ENCODE measurements at regions not wholly inside any gene's neighbourhood (a gene's known extent, or its start where the extent isn't known, plus 50 kb on each side); places are given as distances from the start of the nearest gene placed in this dataset.

DNA sequence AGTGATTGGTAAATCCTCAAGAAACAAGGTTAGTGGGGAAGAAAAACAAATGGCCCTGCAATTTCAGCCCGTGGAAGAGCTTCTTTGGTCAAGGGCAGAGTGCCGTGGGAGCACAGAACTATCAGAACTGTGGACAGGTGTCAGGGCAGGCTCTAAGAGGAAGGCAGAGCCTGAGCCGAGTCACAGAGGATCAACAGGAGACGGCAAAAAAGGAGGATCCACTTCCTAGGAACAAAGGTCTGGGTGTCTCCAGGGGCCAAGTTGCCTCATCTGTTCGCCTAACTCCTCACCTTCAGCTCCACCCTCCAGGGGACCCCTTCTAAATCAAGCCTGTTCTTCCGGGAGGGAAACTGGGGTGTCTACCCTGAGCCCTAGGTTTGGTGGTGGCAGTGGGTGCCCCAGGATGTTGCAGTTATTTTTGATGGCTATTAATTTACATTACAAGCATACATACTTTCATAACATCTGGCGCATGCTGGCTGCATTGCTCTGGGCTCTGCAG is 88.0 kb downstream of the FEM1C start:
- intact Hi-C loops (cut with micrococcal nuclease), result no loop called here
- H3K4me3 ChIP-seq, result no peak overlapping the region
- TF ChIP-seq, protein P1, sequence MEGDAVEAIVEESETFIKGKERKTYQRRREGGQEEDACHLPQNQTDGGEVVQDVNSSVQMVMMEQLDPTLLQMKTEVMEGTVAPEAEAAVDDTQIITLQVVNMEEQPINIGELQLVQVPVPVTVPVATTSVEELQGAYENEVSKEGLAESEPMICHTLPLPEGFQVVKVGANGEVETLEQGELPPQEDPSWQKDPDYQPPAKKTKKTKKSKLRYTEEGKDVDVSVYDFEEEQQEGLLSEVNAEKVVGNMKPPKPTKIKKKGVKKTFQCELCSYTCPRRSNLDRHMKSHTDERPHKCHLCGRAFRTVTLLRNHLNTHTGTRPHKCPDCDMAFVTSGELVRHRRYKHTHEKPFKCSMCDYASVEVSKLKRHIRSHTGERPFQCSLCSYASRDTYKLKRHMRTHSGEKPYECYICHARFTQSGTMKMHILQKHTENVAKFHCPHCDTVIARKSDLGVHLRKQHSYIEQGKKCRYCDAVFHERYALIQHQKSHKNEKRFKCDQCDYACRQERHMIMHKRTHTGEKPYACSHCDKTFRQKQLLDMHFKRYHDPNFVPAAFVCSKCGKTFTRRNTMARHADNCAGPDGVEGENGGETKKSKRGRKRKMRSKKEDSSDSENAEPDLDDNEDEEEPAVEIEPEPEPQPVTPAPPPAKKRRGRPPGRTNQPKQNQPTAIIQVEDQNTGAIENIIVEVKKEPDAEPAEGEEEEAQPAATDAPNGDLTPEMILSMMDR (IDR thresholded peaks at IDR 0.05; ENCODE audit: borderline replicate concordance), result no peak
- no peak for DNase-seq
- no peaks in the 10 kb centered on the region for H3K27me3 ChIP-seq (ENCODE audit: low read depth)
- H3K4me1 ChIP-seq, result peaks cover 59% of the 10 kb centered on the region
- H3K27ac ChIP-seq (replicated peaks), result no peak overlapping the region
- H3K9me3 ChIP-seq (replicated peaks), result no peaks in the 10 kb centered on the region
- H3K36me3 ChIP-seq, result no peaks in the 10 kb centered on the region

DNA sequence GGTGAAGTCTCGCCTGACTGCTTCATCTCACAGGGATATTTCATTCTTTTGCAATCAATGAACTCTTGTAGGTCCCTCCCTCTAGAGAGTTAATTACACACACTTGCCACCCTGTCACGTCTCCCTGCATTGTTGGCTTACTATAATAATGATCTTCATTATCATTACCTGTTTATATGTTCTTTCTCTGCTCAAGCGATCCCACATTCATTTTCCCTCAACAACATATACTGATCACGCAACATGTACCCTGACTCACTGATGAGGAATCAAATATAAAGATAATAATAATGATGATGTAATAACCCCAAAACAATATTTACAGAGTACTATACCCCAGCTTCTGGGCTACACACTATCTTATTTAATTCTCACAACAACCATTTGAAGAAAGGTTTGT is 88.5 kb downstream of the FEM1C start:
- intact Hi-C loops (cut with micrococcal nuclease), result no loop called here
- Histone ChIP-seq H3K36me3 (no peaks in the 10 kb centered on the region), H3K4me1 (peaks cover 55% of the 10 kb centered on the region), H3K9me3 (replicated peaks) (no peaks in the 10 kb centered on the region), H3K4me3 (no peak overlapping the region), H3K27me3 (ENCODE audit: low read depth) (no peaks in the 10 kb centered on the region), H3K27ac (replicated peaks) (peak overlapping the region; percentile 39)
- DNase-seq, result no peak
- TF ChIP-seq, protein P1 (IDR thresholded peaks at IDR 0.05; ENCODE audit: borderline replicate concordance), result no peak

DNA sequence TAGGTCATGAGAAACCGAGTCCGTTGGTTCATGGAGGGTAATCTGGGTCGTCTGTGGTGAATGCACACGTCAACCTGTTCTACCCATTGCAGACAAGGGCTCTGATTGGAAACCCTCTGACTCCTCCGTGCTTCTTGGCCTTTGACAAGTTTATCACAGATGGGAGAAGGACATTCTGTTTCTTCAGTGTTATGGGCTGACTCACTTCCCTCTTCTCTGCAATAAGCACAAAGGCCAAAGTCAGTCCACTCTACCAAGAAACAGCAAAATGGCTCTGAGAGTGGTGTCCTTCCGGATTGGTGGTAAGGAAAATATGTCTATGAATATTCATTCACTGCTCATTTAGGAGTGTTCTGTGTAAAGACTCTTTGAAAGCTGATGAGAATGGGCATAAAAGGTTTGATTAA is 89.3 kb downstream of the FEM1C start:
- peak overlapping the region; percentile 39 for H3K27ac ChIP-seq (replicated peaks)
- H3K9me3 ChIP-seq (replicated peaks), result no peaks in the 10 kb centered on the region
- peaks cover 56% of the 10 kb centered on the region for H3K4me1 ChIP-seq
- intact Hi-C loops (cut with micrococcal nuclease), result no loop called here
- H3K27me3 ChIP-seq (ENCODE audit: low read depth), result no peaks in the 10 kb centered on the region
- H3K4me3 ChIP-seq, result no peak overlapping the region
- no peaks in the 10 kb centered on the region for H3K36me3 ChIP-seq
- TF ChIP-seq, protein P1 (IDR thresholded peaks at IDR 0.05; ENCODE audit: borderline replicate concordance), result no peak
- DNase-seq, result no peak

- no peak for DNase-seq
Observed at GRCh38 chr5:115453391-115454095, 91.0 kb downstream of the FEM1C start.

GRCh38 chr5:115452536-115453235 is 91.9 kb downstream of the FEM1C start:
- no peaks in the 10 kb centered on the region for H3K36me3 ChIP-seq
- TF ChIP-seq, protein P1 (IDR thresholded peaks at IDR 0.05; ENCODE audit: borderline replicate concordance), result no peak
- no peak overlapping the region for H3K27ac ChIP-seq (replicated peaks)
- peaks cover 2% of the 10 kb centered on the region for H3K9me3 ChIP-seq (replicated peaks)
- H3K27me3 ChIP-seq (ENCODE audit: low read depth), result no peaks in the 10 kb centered on the region
- DNase-seq, result no peak
- H3K4me3 ChIP-seq, result no peak overlapping the region
- intact Hi-C loops (cut with micrococcal nuclease), result no loop called here
- peaks cover 33% of the 10 kb centered on the region for H3K4me1 ChIP-seq

More at GRCh38 chr5:115453391-115454095, 91.0 kb downstream of the FEM1C start:
- intact Hi-C loops (cut with micrococcal nuclease), result no loop called here
- H3K36me3 ChIP-seq, result no peaks in the 10 kb centered on the region
- H3K4me3 ChIP-seq, result no peak overlapping the region
- H3K4me1 ChIP-seq, result peaks cover 40% of the 10 kb centered on the region
- H3K27ac ChIP-seq (replicated peaks), result no peak overlapping the region
- no peaks in the 10 kb centered on the region for H3K27me3 ChIP-seq (ENCODE audit: low read depth)
- TF ChIP-seq, protein P1 (IDR thresholded peaks at IDR 0.05; ENCODE audit: borderline replicate concordance), result no peak
- no peaks in the 10 kb centered on the region for H3K9me3 ChIP-seq (replicated peaks)
